CD14-positive monocyte (primary cell): ENCODE measurements at regions not wholly inside any gene's neighbourhood (a gene's known extent, or its start where the extent isn't known, plus 50 kb on each side); places are given as distances from the start of the nearest gene placed in this dataset.

Experiments
- DNase-seq, 3 donors: peaks; one replicate each; pipeline ENCODE4 v3.0.0-alpha.2; 2011 to 2022
- H2AFZ ChIP-seq: 2 replicates; pipeline ENCODE4 v1.6.0; 2012; ENCODE audit warnings: mild to moderate bottlenecking, low read depth, low read length, inconsistent platforms; ENCODE audit not compliant: insufficient read depth, poor library complexity, severe bottlenecking
- H3K27ac ChIP-seq, 2 donors: 1 replicate in 1 of 2; 2 replicates in 1 of 2; pipeline ENCODE4 v1.5.1; 2012 to 2013; ENCODE audit warnings: low read length in 2 of 2, control low read depth in 1 of 2, inconsistent platforms in 1 of 2, low read depth in 1 of 2, mild to moderate bottlenecking in 1 of 2
- H3K27me3 ChIP-seq, 2 donors: one replicate each; pipeline versions ENCODE4 v1.6.0 to v1.6.1; 2011 to 2013; ENCODE audit warnings: low read length in 2 of 2; ENCODE audit not compliant: control insufficient read depth in 2 of 2, insufficient read depth in 2 of 2
- H3K36me3 ChIP-seq, 2 donors: replicated peaks in 1 of 2; 1 replicate in 1 of 2; 2 replicates in 1 of 2; pipeline versions ENCODE4 v1.5.1 to v1.6.1; 2012 to 2013; ENCODE audit warnings: low read length in 2 of 2, control low read depth in 1 of 2, inconsistent platforms in 1 of 2, mild to moderate bottlenecking in 1 of 2; ENCODE audit not compliant: insufficient read depth in 2 of 2, control insufficient read depth in 1 of 2
- H3K4me1 ChIP-seq, 2 donors: 1 replicate in 1 of 2; 2 replicates in 1 of 2; pipeline versions ENCODE4 v1.5.1 to v1.6.1; 2012 to 2013; ENCODE audit warnings: low read length in 2 of 2, control low read depth in 1 of 2, inconsistent platforms in 1 of 2, mild to moderate bottlenecking in 1 of 2, moderate library complexity in 1 of 2; ENCODE audit not compliant: insufficient read depth in 2 of 2, control insufficient read depth in 1 of 2
- H3K4me2 ChIP-seq: replicated peaks from 2 replicates; pipeline ENCODE3; 2012; ENCODE audit warnings: low read length, moderate library complexity, mild to moderate bottlenecking; ENCODE audit not compliant: poor library complexity, severe bottlenecking; ENCODE audit errors: extremely low read depth
- H3K4me3 ChIP-seq, 3 experiments: fragments of 200-600 bp in 1 of 3; sonication (generic) in 1 of 3; replicated peaks in 1 of 3; 1 replicate in 2 of 3; 2 replicates in 1 of 3; pipeline ENCODE4 v1.5.1; 2011 to 2013; ENCODE audit warnings: low read length in 3 of 3, mild to moderate bottlenecking in 3 of 3, control low read depth in 2 of 3, low read depth in 2 of 3, inconsistent platforms in 1 of 3, moderate library complexity in 1 of 3
- H3K79me2 ChIP-seq: 2 replicates; pipeline ENCODE4 v1.6.0; 2012; ENCODE audit warnings: mild to moderate bottlenecking, control low read depth, inconsistent platforms, low read length, moderate library complexity; ENCODE audit not compliant: insufficient read depth
- H3K9ac ChIP-seq: 2 replicates; pipeline ENCODE4 v1.6.0; 2017; ENCODE audit warnings: low read length, mild to moderate bottlenecking; ENCODE audit not compliant: insufficient read depth, poor library complexity, severe bottlenecking
- H3K9me3 ChIP-seq, 2 donors: replicated peaks in 1 of 2; 1 replicate in 1 of 2; 2 replicates in 1 of 2; pipeline versions ENCODE4 v1.5.1 to v1.6.1; 2012 to 2013; ENCODE audit warnings: low read length in 2 of 2, control low read depth in 1 of 2; ENCODE audit not compliant: control insufficient read depth in 1 of 2, insufficient read depth in 1 of 2
- H4K20me1 ChIP-seq: 2 replicates; pipeline ENCODE4 v1.6.0; 2012; ENCODE audit warnings: mild to moderate bottlenecking, low read length, control low read depth, moderate library complexity; ENCODE audit not compliant: insufficient read depth
- H3K27ac Mint-ChIP-seq, 7 donors: one replicate each; pipeline ENCODE4 v1.8.0; 2020; ENCODE audit warnings: mild to moderate bottlenecking in 7 of 7, mixed read lengths in 7 of 7, moderate library complexity in 6 of 7, inconsistent platforms in 2 of 7
- H3K27me3 Mint-ChIP-seq, 3 donors: one replicate each; pipeline ENCODE4 v1.8.0; 2021 to 2022; ENCODE audit warnings: low read depth in 3 of 3, mild to moderate bottlenecking in 3 of 3, mixed read lengths in 3 of 3, moderate library complexity in 3 of 3, inconsistent platforms in 1 of 3
- H3K36me3 Mint-ChIP-seq, 2 donors: one replicate each; pipeline ENCODE4 v1.8.0; 2020; ENCODE audit warnings: mixed read lengths in 2 of 2, inconsistent platforms in 1 of 2, mild to moderate bottlenecking in 1 of 2
- H3K4me1 Mint-ChIP-seq: one replicate; pipeline ENCODE4 v1.8.0; 2020; ENCODE audit warnings: mild to moderate bottlenecking, mixed read lengths
- H3K4me3 Mint-ChIP-seq, 2 donors: one replicate each; pipeline ENCODE4 v1.8.0; 2020; ENCODE audit warnings: mild to moderate bottlenecking in 2 of 2, mixed read lengths in 2 of 2, moderate library complexity in 1 of 2
- H3K9me3 Mint-ChIP-seq, 7 donors: one replicate each; pipeline ENCODE4 v1.8.0; 2020 to 2022; ENCODE audit warnings: mixed read lengths in 7 of 7, mild to moderate bottlenecking in 6 of 7, moderate library complexity in 6 of 7, inconsistent platforms in 2 of 7
- WGBS: methylation state at CpG from one replicate; pipeline ENCODE4 v1.1.5; 2013; ENCODE audit warnings: missing lambda C conversion rate; ENCODE audit not compliant: insufficient coverage; 5-methylcytosine and 5-hydroxymethylcytosine counted together
- intact Hi-C, 2 donors: fragments of 100-400 bp; cut with micrococcal nuclease; formaldehyde crosslinking; loops; one replicate each; pipeline versions ENCODE4 v1.15.0 to v1.15.1; 2023
- TF ChIP-seq, protein P1 (sequence below): fragments of 200-600 bp; IDR thresholded peaks from one replicate; pipeline ENCODE4 v1.8.0; 2022; ENCODE audit warnings: antibody characterized with exemption, mild to moderate bottlenecking

DNA sequence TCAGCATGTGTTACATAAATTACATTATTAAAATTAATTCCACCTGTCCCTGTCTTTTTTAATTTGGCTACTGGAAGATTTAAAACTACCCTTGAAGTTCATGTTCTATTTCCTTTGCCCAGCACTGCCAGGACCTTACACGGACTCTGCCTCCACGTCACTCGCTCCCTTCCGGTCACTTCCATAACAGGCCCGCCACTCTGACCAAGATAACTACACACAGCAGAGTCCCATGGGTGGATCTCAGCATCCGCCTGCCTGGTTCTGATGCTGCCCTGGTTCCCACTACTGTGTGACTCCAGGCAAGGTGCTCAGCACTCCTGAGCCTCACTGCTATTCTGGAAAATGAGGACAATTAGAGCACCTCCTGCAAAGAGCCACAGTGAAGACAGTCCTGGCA, 153.3 kb upstream of the ERG start:
- H3K4me2 ChIP-seq = no peak overlapping the region
- TF ChIP-seq, protein P1, sequence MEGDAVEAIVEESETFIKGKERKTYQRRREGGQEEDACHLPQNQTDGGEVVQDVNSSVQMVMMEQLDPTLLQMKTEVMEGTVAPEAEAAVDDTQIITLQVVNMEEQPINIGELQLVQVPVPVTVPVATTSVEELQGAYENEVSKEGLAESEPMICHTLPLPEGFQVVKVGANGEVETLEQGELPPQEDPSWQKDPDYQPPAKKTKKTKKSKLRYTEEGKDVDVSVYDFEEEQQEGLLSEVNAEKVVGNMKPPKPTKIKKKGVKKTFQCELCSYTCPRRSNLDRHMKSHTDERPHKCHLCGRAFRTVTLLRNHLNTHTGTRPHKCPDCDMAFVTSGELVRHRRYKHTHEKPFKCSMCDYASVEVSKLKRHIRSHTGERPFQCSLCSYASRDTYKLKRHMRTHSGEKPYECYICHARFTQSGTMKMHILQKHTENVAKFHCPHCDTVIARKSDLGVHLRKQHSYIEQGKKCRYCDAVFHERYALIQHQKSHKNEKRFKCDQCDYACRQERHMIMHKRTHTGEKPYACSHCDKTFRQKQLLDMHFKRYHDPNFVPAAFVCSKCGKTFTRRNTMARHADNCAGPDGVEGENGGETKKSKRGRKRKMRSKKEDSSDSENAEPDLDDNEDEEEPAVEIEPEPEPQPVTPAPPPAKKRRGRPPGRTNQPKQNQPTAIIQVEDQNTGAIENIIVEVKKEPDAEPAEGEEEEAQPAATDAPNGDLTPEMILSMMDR = no peak
- WGBS = 95% methylated on average over 6 of the region's 6 CpGs
- no peak overlapping the region for H2AFZ ChIP-seq
- H4K20me1 ChIP-seq = no peaks in the 10 kb centered on the region
- H3K36me3 ChIP-seq = no peaks in the 10 kb centered on the region
- H3K9me3 ChIP-seq = no peaks in the 10 kb centered on the region
- no peaks in the 10 kb centered on the region for H3K79me2 ChIP-seq
- Mint-ChIP-seq H3K9me3 (peaks cover 0 to 3% (median 0%) of the 10 kb centered on the region in 7 donors), H3K4me3 (no peak overlapping the region), H3K4me1 (no peaks in the 10 kb centered on the region), H3K36me3 (no peaks in the 10 kb centered on the region), H3K27me3 (peaks cover 0 to 2% (median 0%) of the 10 kb centered on the region in 3 donors), H3K27ac (no peak overlapping the region)
- intact Hi-C loops = no loop called here
- H3K9ac ChIP-seq = no peak overlapping the region
- no peaks in the 10 kb centered on the region for H3K27me3 ChIP-seq
- no peak overlapping the region for H3K4me3 ChIP-seq
- H3K27ac ChIP-seq = no peak overlapping the region
- DNase-seq = no peak
- H3K4me1 ChIP-seq = no peaks in the 10 kb centered on the region

DNA sequence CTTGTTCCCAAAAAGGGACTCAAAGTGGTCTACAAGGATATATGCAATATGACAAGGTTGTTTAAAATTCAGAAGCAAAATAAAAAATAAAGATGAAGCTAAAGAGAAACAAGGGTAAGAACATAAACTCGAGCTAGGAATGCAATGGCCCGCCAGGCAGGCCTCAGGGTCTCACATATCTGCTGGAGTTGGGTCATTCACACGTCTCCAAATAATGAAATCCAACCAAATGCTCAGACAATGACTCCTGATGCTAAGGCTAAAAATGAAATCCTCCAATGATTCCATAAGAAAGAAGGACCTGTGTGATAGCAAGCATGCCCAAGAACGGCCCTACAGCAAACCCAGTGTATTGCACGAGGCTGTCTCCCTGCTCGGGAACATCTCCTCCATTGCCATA, 153.3 kb upstream of the ETS2 start:
- no peaks in the 10 kb centered on the region for H3K36me3 ChIP-seq
- H3K4me2 ChIP-seq = no peak overlapping the region
- Mint-ChIP-seq H3K36me3 (no peaks in the 10 kb centered on the region), H3K4me3 (no peak overlapping the region), H3K4me1 (no peaks in the 10 kb centered on the region), H3K27ac (no peak overlapping the region), H3K9me3 (peaks cover 0 to 3% (median 0%) of the 10 kb centered on the region in 7 donors), H3K27me3 (peaks cover 0 to 2% (median 0%) of the 10 kb centered on the region in 3 donors)
- no peak for DNase-seq
- TF ChIP-seq, protein P1 = no peak
- intact Hi-C loops = no loop called here
- H3K27ac ChIP-seq = no peak overlapping the region
- no peaks in the 10 kb centered on the region for H4K20me1 ChIP-seq
- WGBS = 96% methylated on average over 3 of the region's 6 CpGs
- H3K9me3 ChIP-seq = no peaks in the 10 kb centered on the region
- no peak overlapping the region for H2AFZ ChIP-seq
- no peaks in the 10 kb centered on the region for H3K79me2 ChIP-seq
- no peak overlapping the region for H3K4me3 ChIP-seq
- no peaks in the 10 kb centered on the region for H3K27me3 ChIP-seq
- no peaks in the 10 kb centered on the region for H3K4me1 ChIP-seq
- no peak overlapping the region for H3K9ac ChIP-seq
